Chondrocyte (in vitro differentiated cells): ENCODE measurements at regions not wholly inside any gene's neighbourhood (a gene's known extent, or its start where the extent isn't known, plus 50 kb on each side); places are given as distances from the start of the nearest gene placed in this dataset.

Source experiments
- DNase-seq: peaks from one replicate; pipeline ENCODE4 v3.0.0; 2021; ENCODE audit warnings: mixed read lengths, low spot score
- H3K27ac Mint-ChIP-seq: one replicate; pipeline ENCODE4 v1.8.0; 2021; ENCODE audit warnings: mild to moderate bottlenecking, moderate library complexity, mixed read lengths; ENCODE audit not compliant: unreplicated experiment
- H3K27me3 Mint-ChIP-seq: 2 replicates; pipeline ENCODE4 v1.8.0; 2021; ENCODE audit warnings: low read depth, mixed read lengths
- H3K36me3 Mint-ChIP-seq: 2 replicates; pipeline ENCODE4 v1.8.0; 2021; ENCODE audit warnings: low read depth, mixed read lengths
- H3K4me1 Mint-ChIP-seq: 2 replicates; pipeline ENCODE4 v1.8.0; 2021; ENCODE audit warnings: low read depth, mild to moderate bottlenecking, mixed read lengths
- H3K4me3 Mint-ChIP-seq: one replicate; pipeline ENCODE4 v1.8.0; 2021; ENCODE audit warnings: mild to moderate bottlenecking, moderate library complexity, mixed read lengths; ENCODE audit not compliant: unreplicated experiment
- H3K9me3 Mint-ChIP-seq: 2 replicates; pipeline ENCODE4 v1.8.0; 2021; ENCODE audit warnings: low read depth, mixed read lengths
- TF ChIP-seq, protein P1 (sequence below): fragments of 200-600 bp; sonication (generic); IDR thresholded peaks from 2 replicates; pipeline ENCODE4 v1.5.0; 2021; ENCODE audit warnings: antibody characterized with exemption, mild to moderate bottlenecking, moderate library complexity

DNA sequence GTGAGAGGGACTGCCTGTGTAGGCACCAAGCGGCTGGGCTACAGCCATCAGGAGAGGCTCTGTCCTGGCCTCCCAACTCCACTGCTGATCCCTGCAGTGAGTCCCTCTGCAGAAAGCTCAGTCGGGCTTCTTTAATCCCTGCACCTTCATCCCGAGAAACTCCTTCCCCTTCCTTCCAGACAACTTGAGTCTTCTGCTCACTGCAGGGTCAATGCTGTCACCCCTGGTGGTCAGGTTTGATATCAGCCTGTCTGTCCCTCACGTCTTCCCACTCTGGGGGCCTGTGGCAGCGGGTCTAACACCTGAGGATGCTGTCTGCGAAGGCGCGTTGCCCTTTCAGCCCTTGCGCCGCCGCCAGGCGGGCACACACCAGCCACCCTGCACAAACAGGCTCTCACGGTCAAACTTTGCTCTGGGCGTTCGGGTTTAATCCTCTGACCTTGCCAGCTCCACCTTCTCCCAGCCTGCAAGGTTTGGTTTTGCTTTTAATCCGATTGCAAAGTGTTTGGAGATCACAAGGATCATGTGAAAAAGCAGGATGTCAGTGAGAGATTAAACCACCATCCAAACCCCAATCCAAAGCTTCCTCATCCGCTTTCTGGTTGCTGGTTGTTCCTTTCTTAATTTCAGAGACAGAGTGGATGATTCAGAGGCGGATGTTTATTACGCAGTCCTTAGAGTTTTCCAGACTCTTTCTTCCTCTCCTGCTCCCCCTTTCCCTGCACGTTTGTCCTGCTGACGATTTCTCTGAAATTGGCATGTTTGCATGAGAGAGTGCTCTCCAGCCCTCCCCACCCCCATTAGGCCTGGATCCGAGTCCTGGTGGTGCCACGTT, 74.8 kb upstream of the SLC34A2 start:
- DNase-seq, result no peak
- H3K27me3 Mint-ChIP-seq, result peaks cover 7% of the 10 kb centered on the region
- TF ChIP-seq, protein P1, sequence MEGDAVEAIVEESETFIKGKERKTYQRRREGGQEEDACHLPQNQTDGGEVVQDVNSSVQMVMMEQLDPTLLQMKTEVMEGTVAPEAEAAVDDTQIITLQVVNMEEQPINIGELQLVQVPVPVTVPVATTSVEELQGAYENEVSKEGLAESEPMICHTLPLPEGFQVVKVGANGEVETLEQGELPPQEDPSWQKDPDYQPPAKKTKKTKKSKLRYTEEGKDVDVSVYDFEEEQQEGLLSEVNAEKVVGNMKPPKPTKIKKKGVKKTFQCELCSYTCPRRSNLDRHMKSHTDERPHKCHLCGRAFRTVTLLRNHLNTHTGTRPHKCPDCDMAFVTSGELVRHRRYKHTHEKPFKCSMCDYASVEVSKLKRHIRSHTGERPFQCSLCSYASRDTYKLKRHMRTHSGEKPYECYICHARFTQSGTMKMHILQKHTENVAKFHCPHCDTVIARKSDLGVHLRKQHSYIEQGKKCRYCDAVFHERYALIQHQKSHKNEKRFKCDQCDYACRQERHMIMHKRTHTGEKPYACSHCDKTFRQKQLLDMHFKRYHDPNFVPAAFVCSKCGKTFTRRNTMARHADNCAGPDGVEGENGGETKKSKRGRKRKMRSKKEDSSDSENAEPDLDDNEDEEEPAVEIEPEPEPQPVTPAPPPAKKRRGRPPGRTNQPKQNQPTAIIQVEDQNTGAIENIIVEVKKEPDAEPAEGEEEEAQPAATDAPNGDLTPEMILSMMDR, result no peak
- H3K36me3 Mint-ChIP-seq, result no peaks in the 10 kb centered on the region
- H3K4me1 Mint-ChIP-seq, result no peaks in the 10 kb centered on the region
- no peak overlapping the region for H3K27ac Mint-ChIP-seq
- H3K4me3 Mint-ChIP-seq, result no peak overlapping the region
- no peaks in the 10 kb centered on the region for H3K9me3 Mint-ChIP-seq

- Mint-ChIP-seq H3K4me3 (no peak overlapping the region), H3K27ac (no peak overlapping the region), H3K4me1 (no peaks in the 10 kb centered on the region)
Measured at GRCh38 chr4:25585901-25586523, 69.6 kb upstream of the SLC34A2 start.

GRCh38 chr4:25588206-25588605, 67.4 kb upstream of the SLC34A2 start:
- TF ChIP-seq, protein P1, result no peak
- H3K4me1 Mint-ChIP-seq, result no peaks in the 10 kb centered on the region
- H3K9me3 Mint-ChIP-seq, result no peaks in the 10 kb centered on the region
- peaks cover 3% of the 10 kb centered on the region for H3K27me3 Mint-ChIP-seq
- H3K27ac Mint-ChIP-seq, result no peak overlapping the region
- no peak overlapping the region for H3K4me3 Mint-ChIP-seq
- no peaks in the 10 kb centered on the region for H3K36me3 Mint-ChIP-seq
- no peak for DNase-seq

More at GRCh38 chr4:25585901-25586523, 69.6 kb upstream of the SLC34A2 start:
- Mint-ChIP-seq H3K9me3 (no peaks in the 10 kb centered on the region), H3K27me3 (peaks cover 6% of the 10 kb centered on the region), H3K36me3 (no peaks in the 10 kb centered on the region)
- TF ChIP-seq, protein P1, result no peak
- DNase-seq, result no peak

- DNase-seq, result no peak
- TF ChIP-seq, protein P1, result no peak
- no peaks in the 10 kb centered on the region for H3K4me1 Mint-ChIP-seq
- no peaks in the 10 kb centered on the region for H3K36me3 Mint-ChIP-seq
- peaks cover 3% of the 10 kb centered on the region for H3K9me3 Mint-ChIP-seq
- H3K27me3 Mint-ChIP-seq, result peaks cover 6% of the 10 kb centered on the region
- H3K4me3 Mint-ChIP-seq, result no peak overlapping the region
- no peak overlapping the region for H3K27ac Mint-ChIP-seq
Measured at GRCh38 chr4:25590171-25590570, 65.5 kb upstream of the SLC34A2 start.

- Mint-ChIP-seq H3K27me3 (peaks cover 5% of the 10 kb centered on the region), H3K9me3 (peaks cover 19% of the 10 kb centered on the region), H3K4me1 (no peaks in the 10 kb centered on the region), H3K27ac (no peak overlapping the region), H3K36me3 (peaks cover 2% of the 10 kb centered on the region), H3K4me3 (no peak overlapping the region)
- TF ChIP-seq, protein P1, result no peak
- no peak for DNase-seq
Measured at GRCh38 chr4:25592736-25593135, 62.9 kb upstream of the SLC34A2 start.
